SK-N-SH (cell line): ENCODE measurements at regions not wholly inside any gene's neighbourhood (a gene's known extent, or its start where the extent isn't known, plus 50 kb on each side); places are given as distances from the start of the nearest gene placed in this dataset.
A peak's percentile ranks its signal among the peaks of the same experiment; 100 is the strongest.

Experiments used
- FOSL2 ChIP-seq: IDR thresholded peaks from 2 replicates; pipeline ENCODE4 v1.4.0; 2012; ENCODE audit warnings: low read depth, mild to moderate bottlenecking, moderate library complexity, borderline replicate concordance
- GABPA ChIP-seq: IDR thresholded peaks from 2 replicates; pipeline ENCODE4 v1.4.0; 2012; ENCODE audit warnings: low read depth, mild to moderate bottlenecking
- JUND ChIP-seq: IDR thresholded peaks from 2 replicates; pipeline ENCODE4 v1.4.0; 2012
- TF ChIP-seq, protein P1 (sequence below): fragments of 200-600 bp; sonication (generic); IDR thresholded peaks from 2 replicates; pipeline ENCODE4 v1.6.1; 2017; ENCODE audit warnings: antibody characterized with exemption, mild to moderate bottlenecking, moderate library complexity

DNA sequence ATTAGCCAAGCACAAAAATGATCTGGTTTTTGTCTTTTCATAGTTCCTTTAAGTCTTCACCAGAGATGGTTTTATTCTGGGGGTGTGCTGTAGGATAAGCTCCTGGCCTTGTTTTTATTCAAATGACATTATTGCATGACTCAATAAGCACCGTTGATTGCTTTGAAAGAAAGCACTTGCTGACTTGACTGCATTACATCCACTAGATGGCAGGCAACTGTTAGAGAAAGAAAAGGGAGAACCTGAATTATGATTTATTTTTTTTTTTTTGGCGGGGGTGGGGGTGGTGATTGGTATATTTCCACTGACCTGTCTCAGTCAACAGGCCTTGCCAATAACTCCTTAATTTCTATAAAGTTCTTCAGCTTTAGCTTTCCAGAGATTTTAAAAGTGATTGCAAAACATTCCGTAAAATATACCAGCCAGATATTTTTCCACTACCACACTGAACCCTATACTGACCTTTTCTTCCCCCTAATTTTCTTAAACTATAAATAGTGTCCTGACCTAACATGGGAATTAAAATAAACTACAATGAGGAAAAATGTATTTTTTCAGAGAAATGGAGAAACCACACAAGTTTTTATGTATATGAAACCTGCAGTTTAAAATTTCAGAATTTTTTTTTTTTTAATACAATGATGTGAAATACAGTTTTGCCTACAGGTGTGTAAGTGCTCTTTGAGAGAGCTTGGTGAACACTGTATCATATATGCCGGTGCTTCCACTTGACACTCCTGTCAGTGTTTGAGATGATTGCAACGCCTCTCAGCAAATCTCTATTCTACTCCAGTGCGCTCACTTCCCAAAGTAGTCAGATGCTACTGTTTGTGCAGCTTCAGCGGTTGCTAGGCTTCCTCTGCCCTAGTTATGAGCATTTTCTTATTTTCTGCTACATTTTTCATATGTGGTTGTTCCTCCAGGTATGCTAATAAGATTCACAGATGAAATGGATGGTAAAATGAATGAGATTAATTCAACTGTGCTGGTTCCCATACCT lies 274.3 kb downstream of the CD109 start:
- TF ChIP-seq, protein P1, sequence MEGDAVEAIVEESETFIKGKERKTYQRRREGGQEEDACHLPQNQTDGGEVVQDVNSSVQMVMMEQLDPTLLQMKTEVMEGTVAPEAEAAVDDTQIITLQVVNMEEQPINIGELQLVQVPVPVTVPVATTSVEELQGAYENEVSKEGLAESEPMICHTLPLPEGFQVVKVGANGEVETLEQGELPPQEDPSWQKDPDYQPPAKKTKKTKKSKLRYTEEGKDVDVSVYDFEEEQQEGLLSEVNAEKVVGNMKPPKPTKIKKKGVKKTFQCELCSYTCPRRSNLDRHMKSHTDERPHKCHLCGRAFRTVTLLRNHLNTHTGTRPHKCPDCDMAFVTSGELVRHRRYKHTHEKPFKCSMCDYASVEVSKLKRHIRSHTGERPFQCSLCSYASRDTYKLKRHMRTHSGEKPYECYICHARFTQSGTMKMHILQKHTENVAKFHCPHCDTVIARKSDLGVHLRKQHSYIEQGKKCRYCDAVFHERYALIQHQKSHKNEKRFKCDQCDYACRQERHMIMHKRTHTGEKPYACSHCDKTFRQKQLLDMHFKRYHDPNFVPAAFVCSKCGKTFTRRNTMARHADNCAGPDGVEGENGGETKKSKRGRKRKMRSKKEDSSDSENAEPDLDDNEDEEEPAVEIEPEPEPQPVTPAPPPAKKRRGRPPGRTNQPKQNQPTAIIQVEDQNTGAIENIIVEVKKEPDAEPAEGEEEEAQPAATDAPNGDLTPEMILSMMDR: peak; percentile 81
- TF ChIP-seq JUND: no peak
- TF ChIP-seq GABPA: no peak
- peak; percentile 21; the same call in 1 of the 2 replicates for TF ChIP-seq FOSL2
